ENCODE measurements at regions not wholly inside any gene's neighbourhood (a gene's known extent, or its start where the extent isn't known, plus 50 kb on each side); places are given as distances from the start of the nearest gene placed in this dataset.

- TF ChIP-seq CTCF (IDR thresholded peaks at IDR 0.05; ENCODE audit: extremely low read depth in 1 of 2, insufficient read depth in 1 of 2, low read depth in 1 of 2, low read length in 2 of 2), result no peak
- TF ChIP-seq POLR2AphosphoS5 (IDR thresholded peaks at IDR 0.05; ENCODE audit: insufficient read depth, low read depth, low read length), result no peak
- no peak for TF ChIP-seq EZH2 (IDR thresholded peaks at IDR 0.05; ENCODE audit: borderline replicate concordance, low read depth, low read length, severe bottlenecking)
- TF ChIP-seq MAX (IDR thresholded peaks at IDR 0.05; ENCODE audit: insufficient read depth, insufficient read length), result no peak
- no peak for TF ChIP-seq POLR2A (IDR thresholded peaks at IDR 0.05; ENCODE audit: low read depth, low read length)
- TF ChIP-seq JUN (IDR thresholded peaks at IDR 0.05; ENCODE audit: borderline replicate concordance, insufficient read depth, insufficient read length, low read depth), result no peak
- TF ChIP-seq FOS (IDR thresholded peaks at IDR 0.05; ENCODE audit: borderline replicate concordance, insufficient read depth, low read length), result no peak
- no peak for TF ChIP-seq MYC (IDR thresholded peaks at IDR 0.05; ENCODE audit: low read depth, low read length)
- TF ChIP-seq GATA2 (IDR thresholded peaks at IDR 0.05; ENCODE audit: insufficient read depth, insufficient read length, low read depth, low read length), result no peak
Measured at GRCh38 chrX:15158736-15159406, 111.0 kb downstream of the ASB9 start.
